Glomerular visceral epithelial cell (primary cell): ENCODE measurements at regions not wholly inside any gene's neighbourhood (a gene's known extent, or its start where the extent isn't known, plus 50 kb on each side); places are given as distances from the start of the nearest gene placed in this dataset.
"Not testable (repeated sequence)": the region's sequence is repeated elsewhere in the genome, so short reads cannot be mapped to it uniquely, and the experiment has no call there.

Source experiments
- DNase-seq: peaks from one replicate; pipeline ENCODE4 v3.0.0-alpha.2; 2016; ENCODE audit errors: extremely low spot score

GRCh38 chr4:138113819-138114400 is 128.2 kb downstream of the SLC7A11 start:
- DNase-seq = peak; percentile 42

- not testable (repeated sequence) for DNase-seq
Measured at GRCh38 chr4:138112890-138113289, 129.3 kb downstream of the SLC7A11 start.

GRCh38 chr4:138112389-138112788 is 129.8 kb downstream of the SLC7A11 start:
- no peak for DNase-seq

- peak; percentile 61 for DNase-seq
Measured at GRCh38 chr4:138111462-138112000, 130.6 kb downstream of the SLC7A11 start.

GRCh38 chr4:138110815-138111214 is 131.3 kb downstream of the SLC7A11 start:
- DNase-seq = no peak

GRCh38 chr4:138107023-138107422 is 135.1 kb downstream of the SLC7A11 start:
- DNase-seq = no peak

GRCh38 chr4:138105331-138105730 is 136.8 kb downstream of the SLC7A11 start:
- no peak for DNase-seq

- DNase-seq = no peak
Measured at GRCh38 chr4:138104284-138104680, 137.9 kb downstream of the SLC7A11 start.

- no peak for DNase-seq
Measured at GRCh38 chr4:138103597-138104283, 138.4 kb downstream of the SLC7A11 start.

- no peak for DNase-seq
Measured at GRCh38 chr4:138099385-138099784, 142.8 kb downstream of the SLC7A11 start.

GRCh38 chr4:138097912-138098600 is 144.1 kb downstream of the SLC7A11 start:
- DNase-seq = no peak

GRCh38 chr4:138096384-138097062 is 145.6 kb downstream of the SLC7A11 start:
- no peak for DNase-seq

- DNase-seq = no peak
Measured at GRCh38 chr4:138095378-138095777, 146.8 kb downstream of the SLC7A11 start.

- DNase-seq = no peak
Measured at GRCh38 chr4:138092060-138092459, 150.1 kb downstream of the SLC7A11 start.

- no peak for DNase-seq
Measured at GRCh38 chr4:138090918-138091676, 151.1 kb downstream of the SLC7A11 start.

GRCh38 chr4:138090150-138090917 is 151.8 kb downstream of the SLC7A11 start:
- peak; percentile 88 for DNase-seq

GRCh38 chr4:138088449-138089208 is 153.5 kb downstream of the SLC7A11 start:
- no peak for DNase-seq

GRCh38 chr4:138087066-138087719 is 155.0 kb downstream of the SLC7A11 start:
- no peak for DNase-seq

- DNase-seq = no peak
Measured at GRCh38 chr4:138086611-138087041, 155.5 kb downstream of the SLC7A11 start.
